KMS-11 (cell line): ENCODE measurements at regions not wholly inside any gene's neighbourhood (a gene's known extent, or its start where the extent isn't known, plus 50 kb on each side); places are given as distances from the start of the nearest gene placed in this dataset.

ENCODE experiments used
- H2AFZ ChIP-seq: fragments of 200-600 bp; sonication (generic); 2 replicates; pipeline ENCODE4 v1.6.1; 2016; ENCODE audit warnings: antibody characterized with exemption, mixed run types, low read depth
- H3K27ac ChIP-seq: fragments of 200-600 bp; sonication (generic); 2 replicates; pipeline ENCODE4 v1.6.1; 2016; ENCODE audit warnings: mild to moderate bottlenecking, mixed run types
- H3K27me3 ChIP-seq: fragments of 200-600 bp; sonication (generic); 2 replicates; pipeline ENCODE4 v1.6.1; 2017; ENCODE audit warnings: mild to moderate bottlenecking, low read depth, mixed run types, moderate library complexity; ENCODE audit not compliant: insufficient read depth
- H3K36me3 ChIP-seq: fragments of 200-600 bp; sonication (generic); 2 replicates; pipeline ENCODE4 v1.6.1; 2017; ENCODE audit warnings: mild to moderate bottlenecking, mixed run types; ENCODE audit not compliant: insufficient read depth
- H3K4me1 ChIP-seq: fragments of 200-600 bp; sonication (generic); 2 replicates; pipeline ENCODE4 v1.6.1; 2016; ENCODE audit warnings: mild to moderate bottlenecking, low read depth, mixed run types; ENCODE audit not compliant: poor library complexity, severe bottlenecking
- H3K4me2 ChIP-seq: fragments of 200-600 bp; sonication (generic); 2 replicates; pipeline ENCODE4 v1.7.0; 2016; ENCODE audit warnings: mild to moderate bottlenecking, mixed run types
- H3K4me3 ChIP-seq: fragments of 200-600 bp; sonication (generic); IDR thresholded peaks from 2 replicates; pipeline ENCODE4 v1.6.1; 2017; ENCODE audit warnings: low read depth, low read length, mixed read lengths; ENCODE audit not compliant: insufficient read depth
- H3K79me2 ChIP-seq: fragments of 200-600 bp; sonication (generic); 2 replicates; pipeline ENCODE4 v1.6.1; 2016; ENCODE audit warnings: low read depth, mixed run types; ENCODE audit not compliant: insufficient read depth
- H3K9ac ChIP-seq: fragments of 200-600 bp; sonication (generic); 2 replicates; pipeline ENCODE4 v1.6.1; 2016; ENCODE audit warnings: mild to moderate bottlenecking, mixed run types
- H4K20me1 ChIP-seq: fragments of 200-600 bp; sonication (generic); 2 replicates; pipeline ENCODE4 v1.6.1; 2016; ENCODE audit warnings: mild to moderate bottlenecking, mixed run types; ENCODE audit not compliant: insufficient read depth
- TF ChIP-seq, protein P1 (sequence below): fragments of 200-600 bp; sonication (generic); conservative IDR thresholded peaks from 2 replicates; pipeline ENCODE4 v1.6.1; 2017; ENCODE audit warnings: low read depth, mild to moderate bottlenecking, antibody characterized with exemption, low read length, moderate library complexity, mixed read lengths

DNA sequence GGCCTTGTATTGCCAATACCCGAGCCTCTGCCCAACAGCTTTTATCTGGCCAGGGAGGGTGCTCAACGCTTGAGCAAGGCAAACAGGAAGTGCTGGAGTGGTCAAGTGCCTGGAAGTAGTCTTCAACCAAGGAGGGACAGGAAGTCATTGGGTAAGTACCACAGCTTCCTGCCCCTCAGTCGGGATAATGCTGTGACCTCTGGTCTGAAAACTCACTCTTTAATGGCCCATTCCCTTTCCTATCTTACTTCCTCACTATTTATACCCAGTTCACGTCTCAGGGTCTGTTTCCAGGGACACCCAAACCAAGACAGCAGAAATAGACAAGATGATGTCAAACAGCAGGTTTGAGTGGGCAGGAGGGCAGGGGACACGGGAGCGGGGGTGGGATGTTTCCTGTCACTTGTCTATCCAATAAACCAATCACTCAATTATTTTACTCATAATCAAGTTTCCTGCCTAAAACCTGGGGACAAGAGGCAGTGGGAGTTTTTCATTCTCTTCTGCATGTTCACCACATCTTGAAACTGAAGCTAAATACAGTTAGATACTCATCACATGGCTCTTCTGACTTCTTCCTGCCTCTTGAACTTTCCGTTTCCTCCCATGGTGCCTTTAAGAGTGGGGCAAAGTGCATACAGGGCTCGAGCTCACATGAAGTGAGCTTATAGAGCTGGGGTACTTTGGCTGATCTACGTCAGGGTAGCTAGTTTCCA is 68.9 kb upstream of the CAB39 start:
- H3K4me2 ChIP-seq: no peak overlapping the region
- H2AFZ ChIP-seq: no peak overlapping the region
- no peaks in the 10 kb centered on the region for H3K36me3 ChIP-seq
- no peaks in the 10 kb centered on the region for H3K79me2 ChIP-seq
- H3K9ac ChIP-seq: no peak overlapping the region
- no peaks in the 10 kb centered on the region for H4K20me1 ChIP-seq
- TF ChIP-seq, protein P1, sequence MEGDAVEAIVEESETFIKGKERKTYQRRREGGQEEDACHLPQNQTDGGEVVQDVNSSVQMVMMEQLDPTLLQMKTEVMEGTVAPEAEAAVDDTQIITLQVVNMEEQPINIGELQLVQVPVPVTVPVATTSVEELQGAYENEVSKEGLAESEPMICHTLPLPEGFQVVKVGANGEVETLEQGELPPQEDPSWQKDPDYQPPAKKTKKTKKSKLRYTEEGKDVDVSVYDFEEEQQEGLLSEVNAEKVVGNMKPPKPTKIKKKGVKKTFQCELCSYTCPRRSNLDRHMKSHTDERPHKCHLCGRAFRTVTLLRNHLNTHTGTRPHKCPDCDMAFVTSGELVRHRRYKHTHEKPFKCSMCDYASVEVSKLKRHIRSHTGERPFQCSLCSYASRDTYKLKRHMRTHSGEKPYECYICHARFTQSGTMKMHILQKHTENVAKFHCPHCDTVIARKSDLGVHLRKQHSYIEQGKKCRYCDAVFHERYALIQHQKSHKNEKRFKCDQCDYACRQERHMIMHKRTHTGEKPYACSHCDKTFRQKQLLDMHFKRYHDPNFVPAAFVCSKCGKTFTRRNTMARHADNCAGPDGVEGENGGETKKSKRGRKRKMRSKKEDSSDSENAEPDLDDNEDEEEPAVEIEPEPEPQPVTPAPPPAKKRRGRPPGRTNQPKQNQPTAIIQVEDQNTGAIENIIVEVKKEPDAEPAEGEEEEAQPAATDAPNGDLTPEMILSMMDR: no peak
- no peaks in the 10 kb centered on the region for H3K4me1 ChIP-seq
- no peaks in the 10 kb centered on the region for H3K27me3 ChIP-seq
- H3K4me3 ChIP-seq: no peak overlapping the region
- no peak overlapping the region for H3K27ac ChIP-seq

DNA sequence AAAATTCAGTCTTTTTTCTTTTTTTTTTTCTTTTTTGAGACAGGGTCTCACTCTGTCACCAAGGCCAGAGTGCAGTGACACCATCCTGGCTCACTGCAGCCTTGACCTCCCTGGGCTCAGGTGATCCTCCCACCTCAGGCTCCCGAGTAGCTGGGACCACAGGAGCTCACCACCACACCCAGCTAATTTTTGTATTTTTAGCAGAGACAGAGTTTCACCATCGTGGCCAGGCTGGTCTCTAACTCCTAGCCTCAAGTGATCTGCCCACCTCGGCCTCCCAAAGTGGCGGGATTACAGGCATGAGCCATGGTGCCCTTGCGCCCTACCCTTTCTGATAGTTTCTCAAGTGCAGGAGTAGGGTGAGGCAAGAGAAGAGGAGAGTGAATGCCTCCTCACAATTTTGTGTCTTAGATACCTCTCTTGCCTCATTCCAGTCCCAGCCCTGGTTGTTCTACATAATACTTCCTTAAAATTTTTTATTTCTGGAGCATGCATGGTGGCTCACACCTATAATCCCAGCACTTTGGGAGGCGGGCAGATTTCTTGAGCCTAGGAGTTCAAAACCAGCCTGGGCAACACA is 68.2 kb upstream of the CAB39 start:
- no peaks in the 10 kb centered on the region for H3K79me2 ChIP-seq
- no peaks in the 10 kb centered on the region for H3K27me3 ChIP-seq
- no peak overlapping the region for H3K27ac ChIP-seq
- TF ChIP-seq, protein P1: no peak
- no peaks in the 10 kb centered on the region for H3K4me1 ChIP-seq
- no peak overlapping the region for H2AFZ ChIP-seq
- H3K9ac ChIP-seq: no peak overlapping the region
- H3K4me3 ChIP-seq: no peak overlapping the region
- H3K36me3 ChIP-seq: no peaks in the 10 kb centered on the region
- no peaks in the 10 kb centered on the region for H4K20me1 ChIP-seq
- H3K4me2 ChIP-seq: no peak overlapping the region

DNA sequence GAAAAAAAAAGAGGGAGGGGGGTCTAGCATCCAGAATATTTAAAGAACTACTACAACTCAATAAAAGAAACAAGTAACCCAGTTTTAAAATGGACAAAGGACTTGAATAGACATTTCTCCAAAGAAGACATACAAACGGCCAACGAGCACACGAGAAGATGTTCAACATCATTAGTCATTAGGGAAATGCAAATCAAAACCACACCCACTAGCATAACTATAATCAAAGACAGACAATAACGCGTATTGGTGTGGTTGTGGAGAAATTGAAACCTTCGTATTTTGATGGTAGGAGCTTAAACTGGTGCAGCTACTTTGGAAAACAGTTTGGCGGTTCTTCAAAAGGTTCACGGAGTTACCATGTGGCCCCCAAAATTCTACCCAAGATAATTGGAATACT is 64.3 kb upstream of the CAB39 start:
- Histone ChIP-seq H3K4me3 (no peak overlapping the region), H2AFZ (no peak overlapping the region), H3K36me3 (no peaks in the 10 kb centered on the region), H3K27me3 (no peaks in the 10 kb centered on the region), H3K79me2 (no peaks in the 10 kb centered on the region), H3K4me2 (no peak overlapping the region), H3K9ac (no peak overlapping the region), H3K4me1 (no peaks in the 10 kb centered on the region), H3K27ac (no peak overlapping the region), H4K20me1 (no peaks in the 10 kb centered on the region)
- TF ChIP-seq, protein P1: no peak

DNA sequence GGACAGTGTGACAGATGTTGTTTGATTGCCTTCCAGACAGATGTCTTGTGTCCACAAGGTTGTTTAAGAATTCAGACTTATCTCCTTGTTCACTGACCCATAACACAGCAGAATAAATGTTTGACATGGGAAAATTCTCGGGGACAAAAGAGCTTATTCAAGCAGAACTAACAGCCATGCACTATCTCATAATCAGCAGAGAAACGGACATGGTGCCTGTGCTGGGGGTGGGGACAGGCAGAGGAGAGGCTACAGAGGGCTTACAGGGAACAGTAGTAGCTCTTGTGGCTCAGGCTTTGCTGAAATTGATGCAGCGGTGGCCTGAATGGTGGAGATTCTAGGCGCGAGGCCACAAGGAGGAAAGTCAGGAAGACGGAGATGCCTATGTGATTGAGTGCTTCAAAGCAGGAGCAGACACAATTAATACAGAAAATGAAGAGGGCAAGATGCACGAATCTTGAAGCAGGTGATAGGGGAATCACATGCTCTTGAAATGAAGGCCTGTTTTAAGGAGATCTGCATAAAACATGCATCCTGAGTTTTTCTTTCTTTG is 62.0 kb upstream of the CAB39 start:
- Histone ChIP-seq H3K9ac (no peak overlapping the region), H3K4me2 (no peak overlapping the region), H4K20me1 (no peaks in the 10 kb centered on the region), H3K4me1 (no peaks in the 10 kb centered on the region), H3K79me2 (no peaks in the 10 kb centered on the region), H3K27me3 (no peaks in the 10 kb centered on the region), H2AFZ (no peak overlapping the region), H3K4me3 (no peak overlapping the region), H3K27ac (no peak overlapping the region), H3K36me3 (no peaks in the 10 kb centered on the region)
- TF ChIP-seq, protein P1: no peak
